ENCODE measurements at regions not wholly inside any gene's neighbourhood (a gene's known extent, or its start where the extent isn't known, plus 50 kb on each side); places are given as distances from the start of the nearest gene placed in this dataset.

DNA sequence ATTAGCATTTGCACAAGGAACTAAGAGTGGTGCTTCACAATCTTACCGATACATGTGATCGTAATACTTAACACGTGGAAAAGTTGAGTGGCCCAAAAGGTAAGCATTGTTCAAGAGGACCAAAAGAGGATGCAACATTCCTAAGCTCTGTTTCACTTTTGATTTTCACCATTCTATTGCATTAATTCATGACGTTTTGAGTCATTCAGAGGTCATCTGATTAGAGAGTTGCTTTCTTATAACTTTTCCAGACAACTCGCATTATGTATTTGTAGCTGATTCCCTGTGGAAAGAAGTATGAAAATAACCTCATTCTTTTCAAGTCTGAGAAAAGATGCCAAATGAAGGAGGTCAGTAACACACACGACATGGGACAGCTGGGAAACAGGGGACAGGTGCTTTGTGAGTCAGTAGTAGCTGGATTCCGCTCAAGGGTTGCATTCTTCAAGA, 344.4 kb downstream of the RND3 start:
- no peaks in the 10 kb centered on the region for H3K4me1 ChIP-seq
- H3K27ac ChIP-seq = no peak overlapping the region
- H3K36me3 ChIP-seq (ENCODE audit: low read depth, missing control alignments) = no peaks in the 10 kb centered on the region
- no peaks in the 10 kb centered on the region for H3K27me3 ChIP-seq
- H3K4me3 ChIP-seq = no peak overlapping the region
- WGBS, 2 donors = 77 to 84% methylated on average over 7 of the region's 7 CpGs
- TF ChIP-seq, protein P1, sequence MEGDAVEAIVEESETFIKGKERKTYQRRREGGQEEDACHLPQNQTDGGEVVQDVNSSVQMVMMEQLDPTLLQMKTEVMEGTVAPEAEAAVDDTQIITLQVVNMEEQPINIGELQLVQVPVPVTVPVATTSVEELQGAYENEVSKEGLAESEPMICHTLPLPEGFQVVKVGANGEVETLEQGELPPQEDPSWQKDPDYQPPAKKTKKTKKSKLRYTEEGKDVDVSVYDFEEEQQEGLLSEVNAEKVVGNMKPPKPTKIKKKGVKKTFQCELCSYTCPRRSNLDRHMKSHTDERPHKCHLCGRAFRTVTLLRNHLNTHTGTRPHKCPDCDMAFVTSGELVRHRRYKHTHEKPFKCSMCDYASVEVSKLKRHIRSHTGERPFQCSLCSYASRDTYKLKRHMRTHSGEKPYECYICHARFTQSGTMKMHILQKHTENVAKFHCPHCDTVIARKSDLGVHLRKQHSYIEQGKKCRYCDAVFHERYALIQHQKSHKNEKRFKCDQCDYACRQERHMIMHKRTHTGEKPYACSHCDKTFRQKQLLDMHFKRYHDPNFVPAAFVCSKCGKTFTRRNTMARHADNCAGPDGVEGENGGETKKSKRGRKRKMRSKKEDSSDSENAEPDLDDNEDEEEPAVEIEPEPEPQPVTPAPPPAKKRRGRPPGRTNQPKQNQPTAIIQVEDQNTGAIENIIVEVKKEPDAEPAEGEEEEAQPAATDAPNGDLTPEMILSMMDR (IDR thresholded peaks at IDR 0.05) = no peak
- no peak for TF ChIP-seq POLR2A (IDR thresholded peaks at IDR 0.05)
- intact Hi-C loops (cut with DNase I; ENCODE audit: low total_unique reads) = no loop called here
- DNase-seq = no peak
- H3K9me3 ChIP-seq = no peaks in the 10 kb centered on the region

DNA sequence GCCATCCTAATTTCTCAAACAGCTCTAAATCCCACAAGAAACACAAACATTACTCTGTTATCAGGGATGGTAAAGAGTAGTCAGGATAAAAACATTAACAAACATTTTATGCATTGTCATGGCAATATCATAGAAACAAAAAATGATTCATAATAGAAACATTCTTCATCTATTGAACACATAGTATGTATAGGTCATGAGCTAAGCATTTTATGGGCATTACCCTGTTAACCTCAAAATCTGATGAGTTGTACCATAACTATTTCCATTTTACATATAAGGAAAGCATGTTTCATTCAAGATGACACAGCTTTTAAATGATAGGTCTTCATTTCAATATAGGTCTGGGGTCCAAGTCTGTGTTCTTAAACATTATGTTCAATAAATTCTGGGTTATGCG, 344.9 kb downstream of the RND3 start:
- no peak for TF ChIP-seq POLR2A (IDR thresholded peaks at IDR 0.05)
- TF ChIP-seq, protein P1 (IDR thresholded peaks at IDR 0.05) = no peak
- intact Hi-C loops (cut with DNase I; ENCODE audit: low total_unique reads) = no loop called here
- Histone ChIP-seq H3K9me3 (no peaks in the 10 kb centered on the region), H3K27ac (no peak overlapping the region), H3K4me1 (no peaks in the 10 kb centered on the region), H3K27me3 (no peaks in the 10 kb centered on the region), H3K4me3 (no peak overlapping the region), H3K36me3 (ENCODE audit: low read depth, missing control alignments) (no peaks in the 10 kb centered on the region)
- DNase-seq = no peak
- WGBS, 2 donors = 96 to 100% methylated on average over 1 of the region's 1 CpG

- TF ChIP-seq, protein P1 (IDR thresholded peaks at IDR 0.05) = no peak
- TF ChIP-seq POLR2A (IDR thresholded peaks at IDR 0.05) = no peak
- WGBS, 2 donors = 49% methylated on average over 4 of the region's 4 CpGs
- Histone ChIP-seq H3K9me3 (no peaks in the 10 kb centered on the region), H3K27me3 (no peaks in the 10 kb centered on the region), H3K27ac (no peak overlapping the region), H3K36me3 (ENCODE audit: low read depth, missing control alignments) (no peaks in the 10 kb centered on the region), H3K4me1 (no peaks in the 10 kb centered on the region), H3K4me3 (no peak overlapping the region)
- intact Hi-C loops (cut with DNase I; ENCODE audit: low total_unique reads) = no loop called here
- no peak for DNase-seq
These were observed 346.1 kb downstream of the RND3 start for GRCh38 chr2:150141226-150142001.

DNA sequence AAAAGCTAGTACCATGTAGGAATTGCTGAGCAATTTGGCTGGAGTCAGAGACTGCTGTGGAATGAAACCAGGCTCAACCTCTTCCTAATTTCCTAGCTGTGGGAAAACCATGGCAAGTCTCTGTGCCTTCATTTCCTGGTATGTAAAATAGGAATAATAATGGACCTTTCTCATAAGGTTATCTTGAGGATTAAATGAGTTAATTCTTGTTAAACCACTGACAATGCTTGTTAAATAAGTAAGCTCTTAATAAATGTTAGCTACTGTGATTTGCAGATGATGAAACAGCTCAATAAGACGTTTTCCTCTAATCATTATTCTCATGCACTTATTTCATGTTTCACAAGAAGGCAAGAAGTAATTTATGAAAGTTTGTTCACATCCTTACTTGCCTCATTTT, 346.7 kb downstream of the RND3 start:
- DNase-seq = no peak
- no peaks in the 10 kb centered on the region for H3K36me3 ChIP-seq (ENCODE audit: low read depth, missing control alignments)
- 45 to 64% methylated on average over 1 of the region's 1 CpG for WGBS, 2 donors
- intact Hi-C loops (cut with DNase I; ENCODE audit: low total_unique reads) = no loop called here
- H3K27me3 ChIP-seq = no peaks in the 10 kb centered on the region
- H3K9me3 ChIP-seq = no peaks in the 10 kb centered on the region
- no peaks in the 10 kb centered on the region for H3K4me1 ChIP-seq
- H3K27ac ChIP-seq = no peak overlapping the region
- no peak overlapping the region for H3K4me3 ChIP-seq
- TF ChIP-seq POLR2A (IDR thresholded peaks at IDR 0.05) = no peak
- TF ChIP-seq, protein P1 (IDR thresholded peaks at IDR 0.05) = no peak

DNA sequence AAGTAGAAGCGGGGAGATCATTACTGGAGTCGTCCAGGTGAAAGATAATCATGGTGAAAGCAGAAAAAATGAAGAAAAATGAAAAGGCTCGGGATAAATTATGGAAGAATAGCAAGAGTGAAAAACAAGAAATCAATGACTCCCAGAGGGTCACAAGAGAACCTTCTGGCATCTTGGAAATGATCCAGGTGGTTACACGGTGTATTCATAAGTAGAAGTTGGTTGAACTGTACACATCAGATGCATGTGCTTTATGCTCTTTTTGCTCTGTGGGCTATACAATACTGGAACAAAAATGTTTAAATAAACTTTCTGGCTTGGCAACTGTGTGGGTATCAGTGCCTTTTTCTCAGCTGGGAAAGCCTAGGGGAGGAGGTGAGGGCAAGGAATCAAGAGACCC, 348.9 kb downstream of the RND3 start:
- WGBS, 2 donors = 83 to 93% methylated on average over 4 of the region's 4 CpGs
- Histone ChIP-seq H3K27me3 (no peaks in the 10 kb centered on the region), H3K4me1 (no peaks in the 10 kb centered on the region), H3K9me3 (no peaks in the 10 kb centered on the region), H3K4me3 (no peak overlapping the region), H3K27ac (no peak overlapping the region), H3K36me3 (ENCODE audit: low read depth, missing control alignments) (no peaks in the 10 kb centered on the region)
- DNase-seq = no peak
- intact Hi-C loops (cut with DNase I; ENCODE audit: low total_unique reads) = no loop called here
- TF ChIP-seq, protein P1 (IDR thresholded peaks at IDR 0.05) = no peak
- no peak for TF ChIP-seq POLR2A (IDR thresholded peaks at IDR 0.05)
